Omental fat pad (tissue), 3 donors: ENCODE measurements at regions not wholly inside any gene's neighbourhood (a gene's known extent, or its start where the extent isn't known, plus 50 kb on each side); places are given as distances from the start of the nearest gene placed in this dataset.
"Not testable (repeated sequence)": the region's sequence is repeated elsewhere in the genome, so short reads cannot be mapped to it uniquely, and the experiment has no call there.

Source experiments
- ATAC-seq: fragments of 150-250 bp; one replicate; pipeline ENCODE4 v1.9.1; 2016; ENCODE audit warnings: mild to moderate bottlenecking, moderate library complexity; ENCODE audit not compliant: low FRiP score
- DNase-seq: peaks from one replicate; pipeline ENCODE4 v3.0.0-alpha.2; 2019; ENCODE audit warnings: low spot score
- CTCF ChIP-seq, 3 donors: fragments of 450-650 bp; IDR thresholded peaks; one replicate each; pipeline ENCODE4 v1.5.1; 2016 to 2017; ENCODE audit warnings: antibody characterized with exemption in 3 of 3, mild to moderate bottlenecking in 3 of 3, moderate library complexity in 2 of 3

GRCh38 chr6:169000022-169000421, 253.6 kb downstream of the THBS2 start:
- ATAC-seq (no peak), DNase-seq (no peak)
- no peak for TF ChIP-seq CTCF (IDR thresholded peaks at IDR 0.05)

GRCh38 chr6:168999392-168999791, 254.3 kb downstream of the THBS2 start:
- DNase-seq, result no peak
- ATAC-seq, result no peak
- TF ChIP-seq CTCF (IDR thresholded peaks at IDR 0.05), result no peak

- ATAC-seq, result no peak
These were observed 257.4 kb downstream of the THBS2 start for GRCh38 chr6:168996356-168996625.

GRCh38 chr6:168995526-168996355, 257.9 kb downstream of the THBS2 start:
- DNase-seq, result no peak
- peak; percentile 14 for ATAC-seq
- no peak for TF ChIP-seq CTCF (IDR thresholded peaks at IDR 0.05)

More at GRCh38 chr6:168996356-168996625, 257.4 kb downstream of the THBS2 start:
- TF ChIP-seq CTCF (IDR thresholded peaks at IDR 0.05), result no peak
- DNase-seq, result no peak

GRCh38 chr6:168994956-168995355, 258.7 kb downstream of the THBS2 start:
- ATAC-seq, result no peak
- DNase-seq, result no peak
- TF ChIP-seq CTCF (IDR thresholded peaks at IDR 0.05), result no peak

GRCh38 chr6:168992446-168993144, 261.1 kb downstream of the THBS2 start:
- no peak for TF ChIP-seq CTCF (IDR thresholded peaks at IDR 0.05)
- DNase-seq (no peak), ATAC-seq (no peak)

GRCh38 chr6:168991695-168992094, 262.0 kb downstream of the THBS2 start:
- ATAC-seq, DNase-seq: not testable (repeated sequence)
